Umbilical cord (tissue), 1 donor: ENCODE measurements at regions not wholly inside any gene's neighbourhood (a gene's known extent, or its start where the extent isn't known, plus 50 kb on each side); places are given as distances from the start of the nearest gene placed in this dataset.
"Not testable (repeated sequence)": the region's sequence is repeated elsewhere in the genome, so short reads cannot be mapped to it uniquely, and the experiment has no call there.

ENCODE experiments used
- DNase-seq: peaks from one replicate; pipeline ENCODE4 v3.0.0-alpha.2; 2015; ENCODE audit warnings: low spot score

DNA sequence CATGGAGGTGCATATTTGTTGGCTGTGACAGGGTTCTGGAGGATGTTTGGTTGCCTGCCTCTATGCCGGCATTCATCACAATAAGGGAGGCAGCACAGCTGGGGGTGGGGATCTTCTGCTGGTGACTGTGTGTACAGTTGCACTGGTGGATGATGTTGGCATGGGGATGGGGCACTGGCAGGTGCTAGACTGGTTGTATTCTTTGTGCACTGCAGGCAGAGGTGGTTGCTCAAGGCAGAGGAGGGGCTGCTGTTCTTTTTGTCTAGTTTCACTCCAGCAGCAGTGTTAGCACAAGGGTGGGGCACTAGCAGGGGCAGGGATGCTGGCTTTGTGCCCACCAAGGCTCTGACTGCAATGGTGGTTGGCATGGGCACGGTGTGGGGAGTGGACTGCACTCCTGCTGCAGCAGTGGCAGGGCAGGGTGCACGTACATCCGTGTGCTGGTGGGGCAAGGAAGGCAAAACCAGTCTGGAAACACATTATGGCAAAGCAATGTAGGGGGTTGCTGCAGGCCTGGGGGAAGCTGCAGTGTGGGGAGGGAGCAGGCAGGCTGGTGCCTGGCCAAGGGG lies 69.3 kb downstream of the ISOC1 start:
- DNase-seq = no peak

DNA sequence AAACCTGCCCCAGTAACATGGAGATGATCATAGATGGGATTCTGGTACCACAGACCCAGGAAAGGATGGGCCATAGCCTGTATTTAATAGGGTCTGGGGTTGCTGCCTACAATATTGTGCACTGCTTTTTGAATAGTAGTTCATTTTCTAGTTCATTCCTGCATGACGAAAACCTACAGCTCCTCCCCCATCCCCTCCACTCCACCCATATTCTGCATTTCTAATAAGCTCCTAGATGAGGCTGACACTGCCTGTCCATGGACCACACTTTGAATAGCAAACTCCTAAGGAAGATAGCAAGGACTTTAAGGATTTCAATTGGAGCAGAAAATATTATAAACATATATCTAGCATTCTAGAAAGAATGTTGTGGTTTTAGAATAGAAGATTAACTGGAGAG lies 75.5 kb downstream of the ISOC1 start:
- DNase-seq = peak; percentile 82

DNA sequence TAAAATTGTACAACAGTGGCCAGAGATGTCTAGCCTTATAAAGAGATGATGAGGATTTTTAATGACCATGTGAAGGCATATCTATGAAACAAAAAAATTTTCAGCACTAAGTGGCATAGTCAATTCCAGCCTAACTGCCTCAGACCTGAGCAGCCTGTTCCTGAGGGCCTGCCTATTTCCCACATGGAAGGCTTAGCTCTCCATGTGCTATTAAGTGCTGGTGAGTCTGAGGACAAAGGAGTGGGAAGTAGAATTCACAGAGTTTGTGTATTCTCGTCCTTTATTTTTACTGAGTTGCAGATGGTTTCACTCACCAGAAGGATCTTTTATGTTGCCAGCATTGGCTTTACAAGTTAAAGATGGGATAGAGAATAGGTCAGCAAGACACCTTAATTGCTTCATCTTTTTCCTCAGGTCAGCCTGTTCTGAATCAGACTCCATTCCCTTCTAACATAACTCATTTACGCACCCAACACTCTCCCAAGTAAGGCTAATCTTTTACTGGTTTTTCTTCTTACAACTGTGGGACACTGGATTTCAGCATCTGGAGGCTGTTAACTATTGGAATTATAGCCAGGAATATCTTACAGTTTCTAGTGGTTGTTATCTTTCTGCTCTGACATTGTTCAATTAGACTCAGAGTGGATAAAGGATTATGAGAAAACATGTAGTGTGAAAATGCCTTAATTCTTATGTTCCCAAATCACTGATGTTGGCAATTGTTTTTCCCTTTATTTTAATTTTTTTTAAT lies 76.8 kb downstream of the ISOC1 start:
- DNase-seq = peak; percentile 72

DNA sequence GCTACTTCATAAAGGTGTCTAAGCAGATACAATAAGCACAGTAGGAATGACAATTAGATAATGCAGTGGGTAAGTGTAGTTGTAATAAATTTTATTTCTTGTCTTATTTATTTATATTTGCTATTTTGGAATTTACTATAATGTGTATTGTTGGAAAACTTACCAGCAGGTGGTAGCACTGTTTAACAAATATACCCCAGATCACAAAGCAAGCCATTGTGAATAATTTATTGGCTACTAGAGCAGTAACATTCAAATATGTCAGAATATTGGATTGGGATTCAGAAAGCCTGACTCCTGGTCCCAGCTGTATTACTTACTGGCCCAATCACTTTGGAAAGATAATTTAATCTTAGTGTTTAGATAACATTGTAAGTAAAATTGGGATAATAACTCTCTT lies 78.0 kb downstream of the ISOC1 start:
- DNase-seq = peak; percentile 52

DNA sequence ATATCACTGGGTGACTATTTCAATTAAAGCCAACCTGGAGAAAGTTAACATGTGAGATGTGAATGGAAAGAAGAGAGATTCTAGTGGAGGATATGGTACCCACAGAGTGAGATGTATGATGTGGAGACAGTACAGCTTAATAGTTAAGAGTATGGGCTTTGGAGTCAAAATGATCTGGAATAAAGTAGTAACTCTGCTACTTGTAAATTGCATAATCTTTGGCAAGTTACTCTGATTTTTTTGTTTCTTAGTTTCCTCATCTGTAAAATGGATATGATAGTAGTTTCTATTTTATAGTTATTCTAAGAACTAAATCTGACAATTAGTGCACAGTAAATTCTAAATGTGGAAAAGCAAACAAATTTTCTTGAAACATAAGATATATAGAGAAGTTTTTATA lies 79.2 kb downstream of the ISOC1 start:
- DNase-seq = peak; percentile 21

GRCh38 chr5:129174480-129174879 lies 79.9 kb downstream of the ISOC1 start:
- DNase-seq = peak; percentile 6

- DNase-seq = peak; percentile 24
Observed at GRCh38 chr5:129177451-129177850, 82.9 kb downstream of the ISOC1 start.

GRCh38 chr5:129199308-129199707 lies 104.8 kb downstream of the ISOC1 start:
- peak; percentile 4 for DNase-seq

DNA sequence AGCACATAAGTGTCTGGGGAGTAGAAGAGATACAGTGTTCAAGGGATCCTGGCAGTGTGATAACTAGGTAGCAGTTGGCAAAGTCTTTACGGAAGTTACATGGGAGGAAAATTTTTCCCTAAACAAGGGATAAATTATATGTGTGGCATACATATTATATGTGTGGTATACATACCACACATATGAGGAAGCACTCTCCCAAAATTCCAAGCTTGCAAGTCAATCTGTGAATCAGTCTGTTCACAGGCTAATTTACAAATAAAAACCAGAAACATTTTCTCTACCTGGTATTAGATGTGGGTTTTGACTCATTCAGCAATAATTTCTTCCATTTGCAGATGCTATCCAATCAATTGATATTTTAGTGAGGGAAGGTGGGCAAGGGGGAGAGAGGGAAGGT lies 110.0 kb downstream of the ISOC1 start:
- DNase-seq = no peak

DNA sequence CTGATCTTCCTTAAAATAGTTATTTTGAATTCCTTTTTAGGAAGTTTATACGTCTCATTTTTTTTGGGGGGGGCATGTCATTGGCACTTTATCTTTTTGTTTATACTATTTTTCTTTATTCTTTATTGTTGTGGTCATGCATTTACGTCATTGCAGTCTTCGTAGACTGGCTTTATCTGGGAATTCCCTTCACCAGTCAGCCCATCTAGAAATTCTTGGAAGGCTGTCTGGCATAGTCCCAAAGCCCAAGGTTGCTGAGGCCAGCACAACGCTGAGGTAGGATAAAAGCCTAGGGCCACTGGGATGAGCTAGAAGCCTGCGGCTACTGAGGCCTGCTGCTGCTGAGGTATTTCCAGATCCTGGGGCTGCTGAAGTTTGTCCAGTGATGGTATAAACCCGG lies 121.5 kb downstream of the ISOC1 start:
- no peak for DNase-seq

DNA sequence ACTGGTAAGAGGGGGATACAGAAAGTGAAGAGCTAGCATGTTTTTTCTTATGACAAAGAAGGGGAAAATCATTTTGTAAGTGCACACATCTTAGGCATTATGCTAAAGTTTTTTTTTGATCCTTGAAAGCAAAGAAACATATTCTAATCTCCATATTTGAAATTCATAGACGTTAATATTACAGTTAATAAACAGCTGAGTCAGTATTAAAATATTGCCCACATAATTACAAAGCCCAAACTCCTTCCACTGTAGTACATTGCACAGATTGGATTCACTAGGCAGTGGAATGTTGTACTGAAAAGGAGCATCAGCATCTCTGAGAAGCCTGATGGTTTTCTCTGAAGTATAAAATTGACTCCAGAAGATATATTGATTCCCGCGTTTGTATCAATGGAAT lies 122.6 kb downstream of the ISOC1 start:
- DNase-seq = no peak

- no peak for DNase-seq
Observed at GRCh38 chr5:129223178-129223577, 128.6 kb downstream of the ISOC1 start.

DNA sequence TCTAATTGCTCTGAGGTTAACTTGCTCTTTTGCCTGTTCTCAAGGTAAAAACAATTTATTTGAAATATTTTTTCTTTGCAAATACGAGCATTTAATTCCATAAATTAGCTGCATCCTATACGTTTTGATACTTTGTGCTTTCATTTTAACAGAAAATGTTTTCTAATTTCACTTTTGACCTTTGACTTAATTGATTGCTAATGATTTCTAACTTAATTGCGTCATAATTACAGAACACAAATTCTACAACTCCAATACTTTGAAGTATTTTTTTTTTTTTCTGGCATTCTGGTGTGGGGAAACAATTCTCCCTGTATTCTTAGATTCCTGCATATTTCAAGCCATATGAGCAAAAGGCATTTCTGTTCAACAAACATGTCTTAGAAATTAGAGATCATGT lies 134.0 kb downstream of the ISOC1 start:
- DNase-seq = no peak

DNA sequence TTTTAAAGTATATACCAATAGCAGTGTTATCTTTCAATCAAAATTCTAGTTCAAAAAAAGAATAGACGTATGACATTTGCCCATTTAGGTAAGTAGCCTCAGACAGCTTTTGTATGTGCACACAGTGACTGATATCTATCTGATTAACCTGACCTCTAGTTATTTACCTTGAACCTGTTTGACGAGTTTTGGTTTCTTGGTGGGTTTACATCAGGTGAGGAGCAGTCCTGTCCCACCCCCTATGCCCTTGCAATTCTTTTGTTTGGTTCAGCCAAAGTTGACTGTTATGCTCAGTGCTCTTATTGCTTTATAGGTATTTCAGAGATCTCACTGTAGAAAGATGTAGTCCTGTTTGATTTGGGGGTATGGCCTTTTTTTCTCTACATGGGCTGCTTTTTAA lies 147.2 kb downstream of the ISOC1 start:
- DNase-seq = no peak

GRCh38 chr5:129243039-129243438 lies 148.5 kb downstream of the ISOC1 start:
- peak; percentile 85 for DNase-seq

DNA sequence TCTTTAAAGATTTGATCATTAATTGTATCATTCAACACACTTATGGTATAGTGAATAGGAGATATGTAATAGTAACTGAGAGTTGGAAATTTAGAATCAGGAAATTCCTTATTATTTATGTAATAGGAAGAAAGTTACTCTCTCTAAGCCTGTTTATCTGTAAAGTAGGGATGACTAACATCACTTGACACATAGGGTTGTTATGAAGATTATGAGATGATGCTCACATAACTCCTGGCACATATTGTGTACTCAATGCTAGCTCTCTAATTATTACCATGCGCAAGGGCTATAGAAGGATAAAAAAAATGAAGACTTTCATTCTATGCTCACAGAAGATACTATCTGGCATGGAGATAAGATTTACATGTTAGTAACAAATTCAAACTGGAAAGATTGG lies 149.9 kb downstream of the ISOC1 start:
- peak; percentile 82 for DNase-seq

- peak; percentile 29 for DNase-seq
Observed at GRCh38 chr5:129245489-129245888, 150.9 kb downstream of the ISOC1 start.

DNA sequence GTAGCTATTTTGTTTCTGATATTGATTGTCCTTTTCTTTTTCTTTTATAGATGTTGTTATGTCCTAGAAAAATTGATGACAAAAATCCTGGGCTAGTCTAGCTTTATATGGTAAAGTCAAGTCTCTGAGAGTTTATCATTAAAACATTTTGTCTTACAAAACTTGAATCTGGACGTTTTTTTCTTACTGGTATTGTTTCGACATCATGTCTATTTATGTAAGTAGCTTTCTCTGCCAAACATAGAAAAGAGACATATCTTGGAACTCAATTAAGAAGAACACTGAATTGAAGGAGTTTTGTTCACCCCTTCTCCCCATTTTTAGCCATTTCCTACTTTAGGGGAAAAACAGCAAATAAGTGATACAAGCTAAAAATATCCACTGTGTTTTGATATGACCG lies 151.5 kb downstream of the ISOC1 start:
- DNase-seq = no peak

DNA sequence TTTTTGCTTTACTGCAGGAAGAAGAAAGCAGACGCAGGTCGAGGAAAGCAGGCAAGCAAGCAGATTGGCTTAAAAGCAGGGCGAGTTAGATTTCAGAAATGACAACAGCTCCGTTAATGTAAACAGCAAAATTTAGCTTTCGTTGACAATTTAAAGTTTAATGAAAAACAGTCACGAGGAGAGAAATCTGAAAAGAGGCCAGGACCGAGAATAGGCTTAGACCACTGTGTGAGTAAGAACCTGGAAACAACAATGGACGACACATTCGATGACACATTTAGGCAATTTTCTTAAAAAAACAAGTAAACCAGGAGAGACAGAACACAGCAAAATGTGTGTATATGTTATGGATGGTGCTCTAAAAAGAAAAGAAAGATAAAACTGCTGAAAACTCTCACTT lies 155.3 kb downstream of the ISOC1 start:
- DNase-seq = no peak

- DNase-seq = no peak
Observed at GRCh38 chr5:129271308-129271707, 176.8 kb downstream of the ISOC1 start.

DNA sequence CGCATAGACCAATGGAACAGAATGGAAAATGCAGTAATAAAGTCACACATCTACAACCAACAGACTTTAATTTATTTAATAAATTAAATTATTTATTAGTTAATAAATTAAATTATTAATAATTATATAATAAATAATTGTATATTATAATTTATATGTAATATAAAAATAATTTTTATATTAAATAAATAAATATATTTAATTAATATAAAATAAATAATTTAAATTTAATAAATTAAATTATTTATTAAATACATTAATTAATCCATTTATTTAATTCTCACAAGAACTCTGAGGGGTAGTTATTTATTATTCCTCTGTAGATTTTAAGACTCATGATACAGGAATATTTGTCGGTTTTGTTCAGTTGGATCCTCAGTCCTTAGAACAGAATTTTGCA lies 176.1 kb upstream of the ADAMTS19 start:
- DNase-seq = no peak

GRCh38 chr5:129294216-129294615 lies 165.9 kb upstream of the ADAMTS19 start:
- not testable (repeated sequence) for DNase-seq

GRCh38 chr5:129306725-129307124 lies 153.4 kb upstream of the ADAMTS19 start:
- DNase-seq = no peak

DNA sequence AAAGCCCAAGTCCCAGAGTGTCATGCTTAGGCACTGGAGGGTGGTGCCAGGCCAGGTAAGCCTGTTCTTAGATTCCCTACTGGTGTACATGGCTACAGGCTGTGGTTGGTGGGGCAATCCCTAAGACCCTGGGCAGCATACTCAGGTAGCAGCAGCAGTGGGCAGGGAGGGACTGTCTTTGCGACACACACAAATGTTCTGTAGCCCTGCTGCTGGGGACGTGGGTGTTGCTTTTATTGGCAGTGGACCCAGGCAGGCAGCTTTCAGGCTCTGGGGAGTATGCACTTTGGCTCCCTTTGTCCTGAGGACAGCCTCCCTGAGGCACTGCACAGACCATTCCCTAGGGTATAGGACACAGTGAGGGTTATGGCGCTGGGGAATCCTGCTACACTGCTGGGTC lies 137.1 kb upstream of the ADAMTS19 start:
- no peak for DNase-seq
